ENCODE measurements at regions not wholly inside any gene's neighbourhood (a gene's known extent, or its start where the extent isn't known, plus 50 kb on each side); places are given as distances from the start of the nearest gene placed in this dataset.
"Not testable (repeated sequence)": the region's sequence is repeated elsewhere in the genome, so short reads cannot be mapped to it uniquely, and the experiment has no call there.

DNA sequence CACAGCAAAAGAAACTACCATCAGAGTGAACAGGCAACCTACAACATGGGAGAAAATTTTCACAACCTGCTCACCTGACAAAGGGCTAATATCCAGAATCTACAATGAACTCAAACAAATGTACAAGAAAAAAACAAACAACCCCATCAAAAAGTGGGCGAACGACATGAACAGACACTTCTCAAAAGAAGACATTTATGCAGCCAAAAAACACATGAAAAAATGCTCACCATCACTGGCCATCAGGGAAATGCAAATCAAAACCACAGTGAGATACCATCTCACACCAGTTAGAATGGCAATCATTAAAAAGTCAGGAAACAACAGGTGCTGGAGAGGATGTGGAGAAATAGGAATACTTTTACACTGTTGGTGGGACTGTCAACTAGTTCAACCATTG lies 207.8 kb downstream of the USP6NL start:
- DNase-seq, result not testable (repeated sequence)

DNA sequence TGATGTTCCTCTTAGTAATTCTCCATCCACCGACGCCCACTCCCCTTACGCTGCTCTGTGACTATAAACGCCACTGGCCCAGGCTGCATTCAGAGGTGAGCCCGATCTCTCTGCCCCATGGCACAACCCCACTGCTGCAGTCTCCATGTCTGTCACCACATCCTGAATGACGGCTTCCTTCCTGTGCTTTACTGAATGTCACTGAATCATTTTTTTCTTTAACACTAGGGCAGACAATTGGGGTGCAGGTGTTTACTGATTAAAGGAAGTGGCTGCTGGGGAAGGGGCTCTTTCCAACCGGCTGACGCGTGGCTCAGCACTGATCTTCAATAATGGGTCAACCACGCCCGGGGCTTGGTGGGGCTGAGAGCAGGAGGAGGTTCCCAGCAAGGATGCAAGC lies 208.3 kb downstream of the USP6NL start:
- peak; percentile 74 for DNase-seq

DNA sequence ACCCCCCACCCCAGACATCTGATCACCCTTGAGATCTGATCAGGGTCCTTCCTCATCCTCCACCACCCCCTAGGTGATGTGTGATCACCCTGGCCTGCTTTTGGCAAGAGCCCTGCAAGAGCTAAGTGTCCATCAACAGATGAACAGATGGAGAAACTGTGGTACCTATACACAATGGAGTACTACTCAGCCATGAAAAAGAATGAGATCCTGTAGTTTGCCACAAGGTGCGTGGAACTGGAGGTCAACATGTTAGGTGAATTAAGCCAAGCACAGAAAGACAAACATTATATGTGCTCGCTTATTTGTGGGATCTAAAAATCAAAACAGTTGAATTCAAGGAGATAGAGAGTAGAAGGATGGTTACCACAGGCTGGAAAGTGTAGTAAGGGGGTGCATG lies 209.1 kb downstream of the USP6NL start:
- no peak for DNase-seq

DNA sequence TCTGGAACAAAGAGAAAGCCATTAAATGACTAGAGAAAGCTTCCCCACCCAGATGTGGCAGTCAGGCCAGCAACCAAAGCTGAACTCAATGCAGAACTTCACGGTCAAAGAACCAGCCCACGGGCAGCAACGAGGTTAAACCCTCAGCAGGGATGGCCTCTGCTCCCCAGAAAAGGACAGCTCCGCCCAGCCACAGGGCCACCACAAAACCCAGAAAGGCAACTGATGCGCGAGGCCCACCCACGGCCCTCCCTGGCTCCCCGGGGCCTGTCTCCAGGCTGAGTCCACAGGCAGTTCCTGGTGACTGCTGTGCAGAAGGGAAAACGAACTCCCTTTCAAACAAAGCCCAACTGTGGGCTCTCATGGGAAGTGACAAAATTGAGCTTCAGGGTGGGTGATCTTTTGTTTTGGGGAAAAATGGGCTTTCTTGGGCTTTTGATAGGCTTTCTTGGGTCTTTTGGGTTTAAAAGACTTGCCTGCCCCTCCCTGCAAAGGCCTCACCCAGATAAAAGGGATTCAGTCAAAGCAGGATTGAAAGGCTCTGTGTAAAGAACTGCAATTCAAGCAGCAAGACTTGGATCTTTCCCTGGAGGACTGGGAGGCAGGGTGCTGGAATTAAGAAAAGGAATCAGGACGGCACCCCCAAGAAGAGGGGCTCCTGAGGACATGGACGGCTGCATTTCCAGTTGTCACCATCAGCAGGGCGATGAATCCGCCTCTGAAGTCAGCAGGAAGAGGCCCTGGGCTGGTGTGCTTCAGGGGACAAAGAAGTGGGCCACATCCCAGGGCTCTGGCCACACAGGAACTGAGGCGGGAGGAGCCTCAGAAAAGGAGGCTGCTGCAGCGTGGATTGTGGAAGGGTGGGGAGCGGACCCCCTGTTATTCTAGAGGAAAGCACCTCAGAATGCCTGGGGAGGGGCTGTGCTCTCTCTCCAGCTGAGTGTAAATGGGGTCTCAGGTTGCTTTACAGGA lies 209.9 kb downstream of the USP6NL start:
- DNase-seq, result no peak

DNA sequence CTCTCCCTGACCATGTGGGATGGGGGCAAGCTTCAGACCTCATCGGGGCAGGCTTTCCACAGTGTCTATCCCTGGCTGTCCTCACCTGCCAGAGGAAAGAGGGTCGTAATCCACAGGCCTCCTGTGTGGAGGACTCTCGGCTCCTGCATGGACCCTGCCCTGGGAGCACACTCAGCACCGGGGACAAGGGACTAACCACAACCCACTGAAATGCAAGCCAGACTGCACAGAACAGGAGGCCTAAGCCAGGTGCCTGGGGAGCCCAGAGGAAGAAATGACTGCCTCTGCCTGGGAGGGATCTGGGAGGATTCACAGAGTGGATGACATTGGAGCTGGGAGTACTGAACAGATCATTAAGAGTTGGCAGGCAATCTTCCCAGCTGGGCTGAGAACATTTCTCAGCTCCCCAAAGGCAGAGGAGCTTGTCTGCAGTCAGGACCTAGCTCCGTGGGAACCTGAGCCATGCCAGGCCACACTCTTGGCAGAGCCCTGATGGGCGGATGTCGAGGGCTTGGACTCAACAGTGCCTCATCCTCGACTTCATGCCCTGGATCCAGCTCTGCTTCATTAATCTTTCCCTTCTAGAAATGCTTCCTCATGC lies 213.4 kb downstream of the USP6NL start:
- DNase-seq, result no peak

GRCh38 chr10:11397077-11397965 lies 214.1 kb downstream of the USP6NL start:
- DNase-seq, result no peak

DNA sequence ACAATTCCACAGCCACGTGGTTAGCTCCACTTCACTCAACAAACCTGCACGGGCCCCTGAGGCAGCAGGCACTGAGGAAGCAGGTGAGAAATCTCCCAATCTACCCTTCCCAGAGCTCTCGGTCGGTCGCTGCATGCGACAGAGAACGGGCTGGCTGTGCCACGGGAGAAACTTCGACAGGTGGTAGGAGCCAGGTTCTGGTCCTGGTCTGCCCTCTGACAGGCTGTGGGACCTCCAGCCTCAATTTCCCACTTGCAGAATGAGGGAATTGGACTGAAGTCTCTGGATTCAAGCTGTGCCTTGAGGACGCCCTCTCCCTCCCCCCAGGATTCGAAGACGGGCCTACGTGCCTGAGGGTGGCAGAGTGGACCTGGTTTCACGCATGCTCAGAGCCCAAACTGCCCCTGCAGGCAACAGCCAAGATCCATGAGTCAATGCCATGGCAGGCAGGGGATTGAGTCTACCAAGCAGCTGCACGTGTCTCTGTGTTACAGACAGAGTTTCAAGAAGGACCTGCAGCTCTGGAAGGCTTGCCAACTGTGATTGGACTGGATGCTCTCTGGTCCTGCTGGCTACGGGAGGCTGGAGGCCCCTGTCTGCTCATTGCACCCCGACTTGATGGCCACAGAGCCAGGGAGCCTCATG lies 215.0 kb downstream of the USP6NL start:
- DNase-seq, result no peak

DNA sequence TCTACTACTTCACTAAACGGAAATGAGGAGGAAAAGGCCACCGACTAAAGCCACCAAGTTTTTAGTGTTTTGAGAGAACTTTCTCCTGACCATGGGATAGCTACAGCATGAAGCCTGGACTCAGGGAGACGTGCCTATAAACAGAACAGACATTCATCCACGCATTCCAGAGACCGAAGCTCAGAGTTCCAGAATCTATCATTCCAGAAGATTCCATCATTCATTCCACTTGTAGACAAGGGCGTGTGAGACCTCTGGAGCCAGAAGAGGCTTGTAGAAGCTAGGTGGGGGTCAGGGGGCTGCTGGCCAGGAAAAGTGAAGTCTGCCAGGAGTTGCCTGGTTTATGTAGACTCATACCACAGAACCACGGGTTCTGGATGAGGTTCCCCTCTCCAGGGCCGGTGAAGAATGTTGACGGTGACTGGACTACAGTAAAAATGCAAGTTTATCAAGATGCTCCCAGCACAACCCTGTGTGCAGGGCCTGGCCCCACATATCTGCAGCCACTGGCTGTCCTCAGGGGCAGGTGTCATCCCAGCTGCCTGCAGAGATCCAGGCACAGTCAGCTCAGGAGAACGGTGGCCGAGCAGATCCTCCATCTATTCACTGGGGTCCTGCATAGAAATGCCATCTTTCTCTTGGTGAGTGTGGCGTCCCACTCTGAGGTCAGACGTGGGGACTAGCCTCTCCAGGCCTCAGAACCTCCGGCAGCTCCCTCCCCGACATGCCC lies 215.7 kb downstream of the USP6NL start:
- DNase-seq, result no peak

GRCh38 chr10:11395161-11395560 lies 216.3 kb downstream of the USP6NL start:
- no peak for DNase-seq

DNA sequence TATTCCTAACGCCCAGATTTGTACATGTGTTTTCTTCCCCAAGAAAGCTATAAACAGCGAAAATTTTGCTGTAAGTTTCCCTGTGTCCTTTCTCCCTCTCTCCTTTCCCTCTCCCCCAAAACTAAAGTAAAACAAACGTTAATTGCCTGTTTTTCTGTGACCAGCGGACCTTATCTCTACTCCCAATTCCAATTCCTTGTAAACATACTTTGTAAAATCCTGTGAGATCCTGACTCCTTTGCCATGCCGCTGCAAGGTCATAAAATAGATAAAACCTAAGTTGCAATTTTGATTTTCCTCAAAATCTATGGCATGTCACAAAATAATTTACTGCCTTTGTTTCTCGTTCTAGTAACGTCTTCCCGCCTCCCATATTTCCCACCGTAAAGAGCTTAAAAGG lies 217.6 kb downstream of the USP6NL start:
- DNase-seq, result no peak

GRCh38 chr10:11392776-11393175 lies 218.7 kb downstream of the USP6NL start:
- no peak for DNase-seq

DNA sequence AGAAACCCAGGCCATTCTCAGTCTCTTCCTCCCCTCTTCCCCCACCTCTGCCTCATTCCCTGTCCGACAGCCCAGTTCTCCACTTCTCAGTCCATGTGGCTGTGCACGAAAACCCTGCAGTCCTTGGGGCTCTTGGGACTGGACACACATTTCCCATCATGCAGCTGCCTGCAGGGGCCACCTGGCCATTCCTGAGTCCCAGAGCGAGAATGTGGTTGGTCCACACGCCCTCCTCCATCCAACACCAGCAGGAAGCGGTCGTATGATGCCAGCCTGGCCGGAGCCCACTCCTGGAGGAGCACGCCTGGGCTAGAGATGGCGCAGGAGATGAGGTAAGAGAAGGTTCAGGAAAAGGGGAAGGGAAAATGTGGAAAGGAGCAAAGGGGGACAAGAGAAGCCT lies 222.5 kb downstream of the USP6NL start:
- no peak for DNase-seq

DNA sequence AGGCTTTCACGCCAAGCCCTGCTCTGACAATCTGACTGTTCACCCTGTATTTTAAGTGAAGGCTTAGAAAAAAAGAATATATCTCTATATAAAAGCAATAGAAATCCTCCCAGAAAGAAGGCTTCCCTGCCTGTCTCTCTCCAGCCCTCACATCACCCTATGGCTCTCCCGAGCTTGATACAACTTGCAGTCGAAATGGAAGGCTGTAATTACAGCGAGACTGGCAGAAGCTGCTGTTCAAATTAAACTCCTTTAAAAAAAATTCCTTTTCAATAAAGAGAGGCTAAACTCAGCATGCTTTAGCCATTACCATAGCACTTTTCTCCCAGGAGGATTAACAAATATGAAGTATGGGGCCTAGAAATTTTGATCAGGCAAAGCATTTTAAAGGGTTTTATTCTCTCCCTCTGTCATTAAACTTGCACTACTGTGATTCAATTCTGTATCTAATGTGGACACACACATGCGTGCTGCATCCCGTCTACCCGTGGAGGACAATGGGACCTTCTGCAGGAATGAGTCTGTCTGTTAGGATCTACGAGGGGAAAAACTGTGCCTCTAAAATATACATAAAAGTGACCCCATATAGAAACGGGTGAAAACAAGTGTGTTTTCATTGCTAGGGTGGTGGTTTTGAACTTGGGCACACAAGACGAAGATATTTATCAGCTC lies 223.8 kb downstream of the USP6NL start:
- no peak for DNase-seq

- DNase-seq, result no peak
Measured at GRCh38 chr10:11387044-11387443, 224.4 kb downstream of the USP6NL start.
